ENCODE measurements at regions not wholly inside any gene's neighbourhood (a gene's known extent, or its start where the extent isn't known, plus 50 kb on each side); places are given as distances from the start of the nearest gene placed in this dataset.

DNA sequence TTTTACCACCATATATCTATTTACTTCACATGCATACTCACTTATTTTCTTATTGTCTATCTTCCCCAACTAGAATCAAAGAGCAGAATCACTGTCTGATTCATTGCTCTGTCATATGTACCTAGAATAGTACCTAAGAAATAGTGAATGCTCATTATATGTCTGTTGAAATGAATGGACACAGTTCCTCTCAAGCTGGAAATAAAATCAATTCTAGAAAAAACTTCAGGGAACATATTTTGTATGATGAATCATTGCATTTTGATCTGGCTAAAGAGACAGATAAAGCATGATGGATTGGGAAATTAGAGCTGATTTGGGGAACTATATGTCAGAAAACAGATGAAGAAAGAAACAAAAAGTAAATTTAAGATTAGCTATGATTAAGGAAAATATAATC is 623.3 kb downstream of the C12orf50 start:
- TF ChIP-seq EP300 (IDR thresholded peaks at IDR 0.05): no peak
- TF ChIP-seq, protein P1, sequence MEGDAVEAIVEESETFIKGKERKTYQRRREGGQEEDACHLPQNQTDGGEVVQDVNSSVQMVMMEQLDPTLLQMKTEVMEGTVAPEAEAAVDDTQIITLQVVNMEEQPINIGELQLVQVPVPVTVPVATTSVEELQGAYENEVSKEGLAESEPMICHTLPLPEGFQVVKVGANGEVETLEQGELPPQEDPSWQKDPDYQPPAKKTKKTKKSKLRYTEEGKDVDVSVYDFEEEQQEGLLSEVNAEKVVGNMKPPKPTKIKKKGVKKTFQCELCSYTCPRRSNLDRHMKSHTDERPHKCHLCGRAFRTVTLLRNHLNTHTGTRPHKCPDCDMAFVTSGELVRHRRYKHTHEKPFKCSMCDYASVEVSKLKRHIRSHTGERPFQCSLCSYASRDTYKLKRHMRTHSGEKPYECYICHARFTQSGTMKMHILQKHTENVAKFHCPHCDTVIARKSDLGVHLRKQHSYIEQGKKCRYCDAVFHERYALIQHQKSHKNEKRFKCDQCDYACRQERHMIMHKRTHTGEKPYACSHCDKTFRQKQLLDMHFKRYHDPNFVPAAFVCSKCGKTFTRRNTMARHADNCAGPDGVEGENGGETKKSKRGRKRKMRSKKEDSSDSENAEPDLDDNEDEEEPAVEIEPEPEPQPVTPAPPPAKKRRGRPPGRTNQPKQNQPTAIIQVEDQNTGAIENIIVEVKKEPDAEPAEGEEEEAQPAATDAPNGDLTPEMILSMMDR (IDR thresholded peaks at IDR 0.05): no peak
